Natural killer cell (primary cell): ENCODE measurements at regions not wholly inside any gene's neighbourhood (a gene's known extent, or its start where the extent isn't known, plus 50 kb on each side); places are given as distances from the start of the nearest gene placed in this dataset.

Experiments
- ATAC-seq, 3 donors: fragments of 150-1000 bp in 2 of 3; fragments of 200-7000 bp in 1 of 3; cut with Tn5 transposase; 1 replicate in 1 of 3; 2 replicates in 2 of 3; pipeline ENCODE4 v1.10.0; 2021; ENCODE audit warnings: mild to moderate bottlenecking in 2 of 3, moderate library complexity in 2 of 3
- DNase-seq, 2 donors: peaks; one replicate each; pipeline versions ENCODE4 v3.0.0 to v3.0.0-alpha.2; 2013 to 2021; ENCODE audit warnings: mixed read lengths in 1 of 2
- H3K27ac ChIP-seq: one replicate; pipeline ENCODE4 v1.5.1; 2013; ENCODE audit warnings: mild to moderate bottlenecking, low read length
- H3K27me3 ChIP-seq: one replicate; pipeline ENCODE4 v1.6.1; 2013; ENCODE audit warnings: low read length; ENCODE audit not compliant: control insufficient read depth, insufficient read depth
- H3K36me3 ChIP-seq: one replicate; pipeline ENCODE4 v1.6.1; 2013; ENCODE audit warnings: low read length; ENCODE audit not compliant: control insufficient read depth, insufficient read depth
- H3K4me1 ChIP-seq: one replicate; pipeline ENCODE4 v1.6.1; 2013; ENCODE audit warnings: low read length; ENCODE audit not compliant: control insufficient read depth, insufficient read depth
- H3K4me3 ChIP-seq: one replicate; pipeline ENCODE4 v1.5.1; 2013; ENCODE audit warnings: low read length
- H3K9me3 ChIP-seq: one replicate; pipeline ENCODE4 v1.6.1; 2013; ENCODE audit warnings: low read length; ENCODE audit not compliant: control insufficient read depth, insufficient read depth
- H3K27ac Mint-ChIP-seq, 2 donors: one replicate each; pipeline ENCODE4 v1.8.0; 2022; ENCODE audit warnings: mild to moderate bottlenecking in 2 of 2, mixed read lengths in 2 of 2, moderate library complexity in 1 of 2
- H3K27me3 Mint-ChIP-seq, 2 donors: one replicate each; pipeline ENCODE4 v1.8.0; 2022; ENCODE audit warnings: low read depth in 2 of 2, mixed read lengths in 2 of 2
- H3K36me3 Mint-ChIP-seq: one replicate; pipeline ENCODE4 v1.8.0; 2022; ENCODE audit warnings: mixed read lengths
- H3K4me1 Mint-ChIP-seq, 2 donors: one replicate each; pipeline ENCODE4 v1.8.0; 2022; ENCODE audit warnings: mixed read lengths in 2 of 2
- H3K4me3 Mint-ChIP-seq: one replicate; pipeline ENCODE4 v1.8.0; 2022; ENCODE audit warnings: mild to moderate bottlenecking, moderate library complexity, mixed read lengths
- H3K9me3 Mint-ChIP-seq, 2 donors: one replicate each; pipeline ENCODE4 v1.8.0; 2022; ENCODE audit warnings: mixed read lengths in 2 of 2
- WGBS: methylation state at CpG from one replicate; pipeline ENCODE4 v1.1.7; 2013; ENCODE audit warnings: missing lambda C conversion rate; ENCODE audit not compliant: insufficient coverage; 5-methylcytosine and 5-hydroxymethylcytosine counted together
- intact Hi-C: fragments of 100-400 bp; cut with micrococcal nuclease; formaldehyde crosslinking; loops from one replicate; pipeline ENCODE4 v1.14.2; 2022
- TF ChIP-seq, protein P1 (sequence below): fragments of 200-600 bp; IDR thresholded peaks from one replicate; pipeline ENCODE4 v1.8.0; 2022; ENCODE audit warnings: antibody characterized with exemption

DNA sequence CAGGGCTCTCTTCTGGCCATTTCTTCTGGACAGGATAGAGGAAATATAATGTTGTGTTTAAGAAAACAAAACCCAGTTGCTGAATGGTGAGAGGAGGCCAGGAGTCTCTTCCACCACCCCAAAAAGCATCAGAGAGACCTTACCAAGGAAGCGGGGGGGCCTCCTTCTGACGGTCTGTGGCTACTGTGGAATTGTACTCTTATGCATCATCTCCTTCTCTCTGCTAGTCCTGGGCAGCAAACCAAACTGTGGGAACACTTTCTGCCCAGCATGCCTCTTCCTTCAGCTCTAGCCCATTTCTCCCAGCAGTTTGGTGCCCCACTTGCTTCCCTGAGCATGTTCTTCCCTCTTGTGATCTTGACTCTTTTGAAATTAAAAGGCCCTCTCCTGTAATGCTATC, 157.7 kb downstream of the HHIPL2 start:
- Mint-ChIP-seq H3K27me3 (peaks cover 5% of the 10 kb centered on the region in 2 donors), H3K27ac (no peak overlapping the region), H3K4me3 (no peak overlapping the region), H3K9me3 (peaks cover 0 to 5% of the 10 kb centered on the region in 2 donors), H3K4me1 (peaks cover 5 to 6% of the 10 kb centered on the region in 2 donors), H3K36me3 (no peaks in the 10 kb centered on the region)
- no peak for DNase-seq
- Histone ChIP-seq H3K4me1 (no peaks in the 10 kb centered on the region), H3K27me3 (no peaks in the 10 kb centered on the region), H3K9me3 (no peaks in the 10 kb centered on the region), H3K27ac (no peak overlapping the region), H3K4me3 (no peak overlapping the region), H3K36me3 (no peaks in the 10 kb centered on the region)
- 87% methylated on average over 2 of the region's 2 CpGs for WGBS
- TF ChIP-seq, protein P1, sequence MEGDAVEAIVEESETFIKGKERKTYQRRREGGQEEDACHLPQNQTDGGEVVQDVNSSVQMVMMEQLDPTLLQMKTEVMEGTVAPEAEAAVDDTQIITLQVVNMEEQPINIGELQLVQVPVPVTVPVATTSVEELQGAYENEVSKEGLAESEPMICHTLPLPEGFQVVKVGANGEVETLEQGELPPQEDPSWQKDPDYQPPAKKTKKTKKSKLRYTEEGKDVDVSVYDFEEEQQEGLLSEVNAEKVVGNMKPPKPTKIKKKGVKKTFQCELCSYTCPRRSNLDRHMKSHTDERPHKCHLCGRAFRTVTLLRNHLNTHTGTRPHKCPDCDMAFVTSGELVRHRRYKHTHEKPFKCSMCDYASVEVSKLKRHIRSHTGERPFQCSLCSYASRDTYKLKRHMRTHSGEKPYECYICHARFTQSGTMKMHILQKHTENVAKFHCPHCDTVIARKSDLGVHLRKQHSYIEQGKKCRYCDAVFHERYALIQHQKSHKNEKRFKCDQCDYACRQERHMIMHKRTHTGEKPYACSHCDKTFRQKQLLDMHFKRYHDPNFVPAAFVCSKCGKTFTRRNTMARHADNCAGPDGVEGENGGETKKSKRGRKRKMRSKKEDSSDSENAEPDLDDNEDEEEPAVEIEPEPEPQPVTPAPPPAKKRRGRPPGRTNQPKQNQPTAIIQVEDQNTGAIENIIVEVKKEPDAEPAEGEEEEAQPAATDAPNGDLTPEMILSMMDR, result no peak
- no peak for ATAC-seq
- intact Hi-C loops, result no loop called here

DNA sequence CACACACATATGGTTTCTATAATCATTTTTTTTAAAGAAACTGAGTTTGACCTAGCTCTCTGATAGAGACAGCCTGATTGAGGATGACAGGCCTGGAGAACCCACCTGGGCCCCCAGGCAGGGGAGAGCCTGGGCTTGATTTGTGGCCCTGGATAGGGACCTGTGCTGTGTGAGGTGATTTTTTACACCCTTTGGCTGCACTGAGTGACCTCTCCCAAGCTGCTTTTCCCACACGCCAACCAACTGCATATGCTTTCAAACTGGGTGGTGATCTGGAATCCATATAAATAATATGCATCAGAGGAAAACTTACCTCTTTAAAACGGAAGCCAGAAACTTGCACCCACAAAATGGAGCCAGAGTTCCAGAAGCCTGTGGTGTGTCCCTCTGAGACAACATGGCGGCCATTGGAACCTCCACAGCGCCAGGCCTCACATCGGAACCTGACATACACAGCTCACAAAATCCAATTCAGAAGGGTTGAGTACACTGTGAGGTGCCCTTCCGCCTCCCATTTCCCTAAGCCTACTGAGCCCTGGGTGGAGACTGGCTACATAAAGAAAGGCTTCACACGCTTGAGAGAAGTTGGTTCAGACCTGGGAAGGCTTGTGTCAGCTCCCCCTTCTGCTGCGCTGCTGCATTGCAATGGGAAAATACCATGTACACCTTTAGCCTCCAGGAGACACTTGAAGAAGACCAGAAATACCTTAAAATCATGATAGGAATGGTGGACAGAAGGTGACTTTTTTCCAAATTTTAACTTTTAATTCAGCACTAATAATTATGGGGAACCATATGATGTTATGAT, 160.7 kb downstream of the HHIPL2 start:
- TF ChIP-seq, protein P1, result no peak
- Mint-ChIP-seq H3K9me3 (peaks cover 0 to under 1% of the 10 kb centered on the region in 2 donors), H3K36me3 (no peaks in the 10 kb centered on the region), H3K4me3 (no peak overlapping the region), H3K4me1 (peaks cover 0 to 5% of the 10 kb centered on the region in 2 donors), H3K27me3 (peaks cover 5 to 8% of the 10 kb centered on the region in 2 donors), H3K27ac (peak overlapping the region; percentile 73 to 75)
- no peaks in the 10 kb centered on the region for H3K36me3 ChIP-seq
- no peaks in the 10 kb centered on the region for H3K4me1 ChIP-seq
- H3K4me3 ChIP-seq, result no peak overlapping the region
- ATAC-seq (no peak), DNase-seq (no peak)
- H3K27me3 ChIP-seq, result no peaks in the 10 kb centered on the region
- peak overlapping the region; percentile 7 for H3K27ac ChIP-seq
- intact Hi-C loops, result no loop called here
- no peaks in the 10 kb centered on the region for H3K9me3 ChIP-seq
- 93% methylated on average over 8 of the region's 8 CpGs for WGBS

DNA sequence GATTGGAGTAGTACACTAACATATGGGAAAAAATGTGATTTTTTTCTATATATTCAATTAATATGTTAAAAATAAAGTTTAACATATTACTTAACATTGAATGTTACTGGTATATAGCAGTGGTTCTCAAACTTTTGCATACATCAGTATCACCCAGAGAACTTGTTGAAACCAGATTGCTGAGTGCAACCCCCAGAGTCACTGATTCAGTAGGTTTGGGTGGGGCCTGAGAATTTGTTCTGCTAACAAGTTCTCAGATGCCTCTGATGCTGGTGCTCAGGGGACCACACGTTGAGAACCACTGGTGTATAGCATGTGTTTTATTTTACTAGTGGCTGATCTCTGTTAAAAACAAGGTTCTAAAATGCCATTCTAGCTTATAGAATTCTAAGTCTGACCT, 161.9 kb downstream of the HHIPL2 start:
- WGBS, result 50% methylated on average over 1 of the region's 1 CpG

More for the DNA sequence above, 161.9 kb downstream of the HHIPL2 start:
- Histone ChIP-seq H3K9me3 (no peaks in the 10 kb centered on the region), H3K36me3 (no peaks in the 10 kb centered on the region), H3K27me3 (no peaks in the 10 kb centered on the region), H3K4me1 (no peaks in the 10 kb centered on the region), H3K27ac (peak overlapping the region; percentile 7), H3K4me3 (no peak overlapping the region)
- H3K4me1 Mint-ChIP-seq, result peaks cover 0 to 5% of the 10 kb centered on the region in 2 donors
- intact Hi-C loops, result no loop called here
- H3K36me3 Mint-ChIP-seq, result no peaks in the 10 kb centered on the region
- TF ChIP-seq, protein P1, result no peak
- H3K4me3 Mint-ChIP-seq, result no peak overlapping the region
- ATAC-seq, result peak; percentile 32 to 91 (median 75)
- H3K27ac Mint-ChIP-seq, result peak overlapping the region; percentile 73 to 75
- DNase-seq, result no peak
- peaks cover 3 to 5% of the 10 kb centered on the region in 2 donors for H3K27me3 Mint-ChIP-seq
- peaks cover 0 to 2% of the 10 kb centered on the region in 2 donors for H3K9me3 Mint-ChIP-seq
